Stimulated activated CD4-positive, alpha-beta T cell treated with anti-CD3 and anti-CD28 coated beads, Interleukin-2, amount 100 ng/mL, for 24 hours (primary cell): ENCODE measurements at regions not wholly inside any gene's neighbourhood (a gene's known extent, or its start where the extent isn't known, plus 50 kb on each side); places are given as distances from the start of the nearest gene placed in this dataset.

Experiments used
- DNase-seq, 2 donors: peaks; one replicate each; pipeline ENCODE4 v3.0.0-alpha.2; 2020

DNA sequence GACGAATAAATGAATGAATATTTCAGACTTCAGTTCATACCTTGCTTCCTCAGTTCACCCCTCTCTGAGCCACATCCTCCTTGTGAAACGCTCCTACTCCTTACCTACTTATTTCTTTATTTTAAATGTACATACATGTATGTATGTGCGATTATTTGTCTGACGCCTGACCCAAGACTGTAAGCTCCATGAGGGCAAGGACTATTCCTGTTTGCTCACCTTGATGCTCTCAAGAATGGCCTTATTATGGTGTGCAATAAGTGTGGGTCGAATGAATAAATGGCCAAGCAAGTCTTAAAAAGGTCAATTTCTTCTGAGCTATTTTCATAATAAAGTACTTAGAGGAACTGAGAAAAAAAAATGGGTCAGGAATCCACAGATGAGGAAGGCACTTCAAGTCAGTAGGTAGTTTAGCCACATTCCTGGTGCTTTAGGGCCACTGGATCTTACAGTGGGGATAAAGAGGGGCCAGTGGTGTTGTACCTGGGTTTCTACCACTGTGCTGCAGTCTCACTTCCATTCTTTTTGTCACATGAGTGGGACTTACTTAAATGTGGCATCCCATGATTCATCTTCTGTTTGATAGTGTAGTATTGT is 74.7 kb downstream of the SDC1 start:
- DNase-seq = no peak

GRCh38 chr2:20149703-20150030 is 75.3 kb downstream of the SDC1 start:
- no peak for DNase-seq

DNA sequence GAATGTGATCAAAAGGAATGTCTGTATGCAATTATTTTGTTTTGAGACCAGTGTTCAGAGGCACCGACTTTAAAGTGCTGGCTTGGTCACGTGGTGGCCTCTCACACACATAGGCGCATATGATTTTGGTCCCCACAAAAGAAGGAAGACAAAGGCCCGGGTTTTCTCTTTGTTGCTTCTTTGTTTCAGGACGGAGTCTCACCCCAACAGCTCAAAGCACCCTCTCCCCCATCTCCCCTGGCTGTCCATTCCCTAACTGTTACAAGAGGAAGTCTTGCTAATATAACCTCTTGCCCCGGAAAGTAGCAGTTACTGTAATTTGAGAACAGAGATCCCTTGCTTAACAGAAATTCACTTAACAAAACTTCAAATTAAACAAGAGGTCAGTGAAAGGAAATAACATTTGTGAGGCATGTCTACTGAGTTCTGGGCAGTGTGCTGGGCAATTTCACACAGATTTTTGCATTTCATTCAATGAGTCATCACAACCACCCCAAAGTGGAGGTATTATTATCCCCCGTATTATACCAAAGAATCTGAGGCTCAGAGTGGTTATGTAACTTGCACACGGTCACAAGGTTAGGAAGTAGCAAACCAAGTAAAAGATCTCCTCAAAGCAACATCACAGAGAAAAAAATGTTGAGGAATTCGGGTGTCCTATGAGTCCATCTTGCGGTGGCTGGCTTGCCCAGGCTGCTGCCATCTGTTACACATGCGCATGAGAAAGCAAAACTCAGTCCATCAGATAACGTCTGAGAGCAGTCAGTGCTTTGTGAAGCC is 75.8 kb downstream of the SDC1 start:
- no peak for DNase-seq

DNA sequence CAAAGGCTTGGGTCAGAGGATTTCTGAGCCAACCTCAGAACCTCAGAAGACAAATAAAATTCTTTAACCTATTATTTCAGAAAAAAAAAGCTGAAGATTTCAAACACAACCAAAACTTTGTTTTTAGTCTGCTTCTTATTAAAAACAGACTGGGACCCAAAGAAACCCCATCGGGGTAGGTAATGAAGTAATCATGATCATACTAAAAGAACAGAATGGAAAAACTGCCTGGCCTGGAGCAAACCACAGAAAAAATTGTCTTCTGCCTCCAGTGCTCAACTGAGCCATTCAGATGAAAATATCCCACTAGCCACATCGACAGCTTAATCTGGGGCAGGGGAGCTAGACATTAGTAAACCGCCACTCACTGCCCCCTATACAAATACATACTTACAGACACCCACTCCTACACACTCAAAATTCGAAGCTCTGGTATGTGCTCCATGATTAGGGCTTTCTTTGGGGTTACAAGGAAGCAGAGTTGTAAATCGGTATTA is 76.5 kb downstream of the SDC1 start:
- DNase-seq = no peak

- no peak for DNase-seq
These were observed 77.6 kb downstream of the SDC1 start for GRCh38 chr2:20147351-20147750.

- DNase-seq = no peak
These were observed 78.5 kb downstream of the SDC1 start for GRCh38 chr2:20146401-20146800.

GRCh38 chr2:20145497-20146193 is 79.3 kb downstream of the SDC1 start:
- DNase-seq = no peak

- no peak for DNase-seq
These were observed 80.1 kb downstream of the SDC1 start for GRCh38 chr2:20144861-20145260.

DNA sequence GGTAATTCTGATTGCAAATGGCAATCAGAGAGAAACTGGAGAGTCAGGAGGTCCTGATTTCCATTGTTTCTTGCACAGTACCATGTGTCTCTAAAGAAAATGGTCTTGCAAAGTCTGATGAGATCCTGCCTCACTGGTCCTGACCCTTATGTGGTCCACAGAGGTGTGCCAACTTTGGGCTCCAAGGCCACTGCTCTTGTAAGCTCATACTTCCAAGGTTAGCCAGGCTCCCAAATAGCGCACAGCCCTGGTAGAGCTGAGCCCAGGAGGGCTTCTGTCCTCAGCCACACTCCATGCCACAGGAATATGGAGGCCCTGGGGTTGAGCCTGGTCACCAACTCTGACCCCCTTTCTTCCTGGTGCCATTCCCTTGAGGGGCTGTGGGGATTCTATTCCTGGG is 80.7 kb downstream of the SDC1 start:
- DNase-seq = no peak

- no peak for DNase-seq
These were observed 81.7 kb downstream of the SDC1 start for GRCh38 chr2:20143263-20143662.

DNA sequence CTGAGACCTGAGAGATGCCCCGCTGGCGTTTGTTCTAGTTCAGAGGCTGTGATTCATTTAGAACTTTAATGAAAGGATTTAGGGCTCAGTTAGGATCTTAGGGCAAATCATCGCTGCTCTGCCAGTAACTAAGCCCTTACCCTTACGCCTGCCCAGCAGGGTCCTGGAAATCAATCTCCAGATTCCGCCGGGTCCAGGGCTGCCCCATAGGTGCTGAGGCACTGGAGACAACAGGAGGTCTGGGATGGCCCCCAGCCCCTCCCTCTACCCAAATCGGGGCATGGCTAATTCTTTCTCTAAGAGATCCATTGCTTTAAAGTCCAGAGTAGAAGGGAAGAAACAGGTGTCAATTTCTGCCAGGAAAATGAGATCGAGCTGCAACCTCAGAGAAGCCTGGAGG is 83.1 kb downstream of the SDC1 start:
- no peak for DNase-seq

GRCh38 chr2:20141056-20141762 is 83.7 kb downstream of the SDC1 start:
- no peak for DNase-seq

DNA sequence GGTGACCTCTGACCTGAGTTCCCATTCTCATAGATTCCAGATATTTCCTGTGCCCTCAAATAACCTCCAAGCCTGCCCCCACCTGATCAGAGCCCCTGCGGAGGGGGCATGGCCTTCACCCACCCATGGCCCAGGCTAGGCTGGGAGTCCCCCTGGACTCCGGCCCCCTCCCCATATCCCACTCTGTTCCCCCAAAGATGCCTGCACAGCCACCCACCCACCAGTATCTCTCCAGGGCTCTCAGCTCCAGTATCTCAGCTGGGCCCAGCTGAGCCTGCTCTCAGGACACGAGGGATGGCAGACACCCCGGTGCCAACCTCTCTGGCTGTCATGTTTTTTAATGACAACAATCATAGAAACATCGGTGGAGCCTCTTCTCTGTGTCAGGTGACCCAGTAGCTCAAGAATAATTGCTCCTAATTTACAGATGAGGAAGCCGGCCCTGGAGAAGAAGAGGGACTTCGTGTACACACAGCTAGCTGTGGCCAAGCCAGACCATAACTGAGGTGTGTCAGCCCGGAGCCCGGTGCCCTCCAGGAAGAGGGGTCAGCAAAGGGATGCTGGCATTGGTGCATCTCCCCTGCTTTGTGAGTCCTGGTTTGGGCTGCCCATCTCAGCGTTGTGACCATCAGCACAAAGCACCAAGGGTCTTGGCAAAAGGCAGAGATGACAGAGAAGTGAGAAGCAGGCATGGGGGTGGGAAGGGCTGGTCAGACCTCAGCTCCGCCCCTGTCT is 84.4 kb downstream of the SDC1 start:
- no peak for DNase-seq

GRCh38 chr2:20139407-20140172 is 85.3 kb downstream of the SDC1 start:
- DNase-seq = no peak

DNA sequence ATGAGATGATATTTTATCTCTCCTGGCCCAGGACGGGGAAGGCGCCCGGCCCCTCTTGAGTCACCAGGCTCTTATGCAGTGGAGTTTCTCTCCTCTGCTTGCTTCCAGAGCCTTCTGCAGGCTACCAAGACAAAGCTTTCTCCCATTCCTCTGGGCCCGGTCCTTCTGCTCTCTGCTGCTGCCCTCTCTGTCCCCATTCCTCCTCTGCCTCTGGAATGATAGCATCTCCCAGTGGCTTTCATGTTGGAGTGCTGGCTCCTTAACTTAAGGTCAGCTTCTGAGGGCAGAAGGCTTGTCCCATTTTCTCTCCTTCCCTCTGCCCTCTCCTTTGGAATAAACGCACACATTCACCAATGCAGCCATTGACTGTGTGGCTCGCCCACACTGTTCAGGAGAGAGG is 86.2 kb downstream of the SDC1 start:
- DNase-seq = no peak

DNA sequence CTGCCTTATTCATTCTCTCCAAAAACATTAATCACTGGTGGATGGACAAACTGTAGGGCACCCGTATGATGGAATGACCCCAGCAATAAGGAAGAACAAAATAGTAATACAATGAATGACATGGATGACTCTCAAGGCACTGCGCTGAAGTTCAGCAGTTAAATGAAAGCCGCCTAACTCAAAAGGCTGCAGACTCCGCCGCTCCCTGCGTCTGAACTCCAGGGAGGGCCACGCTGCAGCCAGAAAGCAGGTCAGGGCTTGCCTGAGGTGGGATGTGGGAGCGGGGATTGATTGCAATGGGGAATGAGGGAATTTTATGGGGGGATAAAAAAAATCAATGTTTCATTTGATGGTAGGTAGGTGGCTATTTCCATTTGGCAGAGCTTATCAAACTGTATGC is 86.5 kb upstream of the LAPTM4A start:
- DNase-seq = no peak

GRCh38 chr2:20137131-20137571 is 85.7 kb upstream of the LAPTM4A start:
- DNase-seq = no peak

GRCh38 chr2:20136149-20136548 is 84.7 kb upstream of the LAPTM4A start:
- DNase-seq = no peak

GRCh38 chr2:20135631-20136050 is 84.2 kb upstream of the LAPTM4A start:
- DNase-seq = peak; percentile 44 to 62

DNA sequence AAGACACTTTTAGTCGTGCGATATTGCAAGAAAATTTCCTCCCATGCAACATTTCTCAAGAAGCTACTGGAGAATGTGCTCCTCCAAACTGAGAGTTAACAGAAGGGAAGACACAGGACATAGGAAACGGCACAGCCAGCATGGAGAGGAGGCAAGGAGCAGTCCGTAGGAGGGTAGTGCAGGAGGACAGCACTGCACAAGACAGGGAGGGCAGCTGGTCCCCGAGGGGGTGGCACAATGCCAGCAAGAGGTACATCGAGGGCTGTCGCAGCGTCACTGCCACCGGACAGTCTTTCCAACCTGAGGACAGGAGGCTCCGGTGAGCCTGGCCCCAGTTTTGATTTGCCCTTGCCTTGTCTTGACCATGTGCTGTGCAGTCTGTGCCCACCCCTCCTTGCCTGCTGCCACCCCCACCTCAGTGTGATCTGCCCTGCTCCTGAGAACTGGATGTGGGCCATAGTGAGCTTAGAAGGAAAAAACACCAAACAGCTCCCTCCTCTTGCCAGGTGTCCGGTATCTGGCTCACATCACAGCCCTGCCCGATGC is 81.6 kb upstream of the LAPTM4A start:
- DNase-seq = no peak

DNA sequence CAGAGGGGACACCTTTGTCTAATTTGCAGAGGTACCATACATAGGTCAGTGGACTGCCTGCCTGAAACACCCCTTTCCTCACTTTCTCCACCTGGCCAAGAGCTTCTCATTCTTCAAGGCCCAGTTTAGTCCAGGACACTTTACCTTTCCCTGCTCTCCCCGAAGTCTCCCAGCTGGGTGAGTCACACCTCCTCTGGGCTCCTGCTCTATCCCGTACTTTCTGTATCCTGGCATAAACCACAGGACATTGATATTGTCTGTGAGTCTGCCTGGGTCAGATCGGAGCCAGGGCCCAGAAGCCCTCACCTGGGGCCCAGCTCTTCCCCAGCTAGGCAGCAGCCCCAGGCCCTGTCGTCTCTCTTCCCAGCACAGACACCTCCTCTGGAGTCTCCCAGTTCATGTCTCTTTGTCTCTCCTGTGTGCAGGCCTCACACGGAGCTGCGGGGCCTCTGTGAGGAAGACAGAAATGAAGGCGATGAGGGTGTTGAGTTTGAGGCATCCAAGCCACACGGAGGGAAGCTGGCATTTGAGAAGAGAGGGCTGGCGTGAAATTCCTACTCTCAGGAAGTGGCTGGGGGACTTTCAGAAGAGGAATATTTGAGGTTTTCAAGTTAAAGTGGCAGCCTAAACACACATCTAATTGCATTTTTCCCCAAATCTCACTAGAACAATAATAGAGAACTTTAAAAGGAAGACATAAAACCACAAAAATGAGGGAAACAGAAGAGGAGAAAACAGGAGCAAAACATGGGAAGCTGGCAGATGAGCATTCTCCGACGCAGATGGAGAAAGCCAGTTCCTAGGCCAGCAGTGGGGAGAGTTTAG is 79.6 kb upstream of the LAPTM4A start:
- no peak for DNase-seq
